GM13976 (cell line): ENCODE measurements at regions not wholly inside any gene's neighbourhood (a gene's known extent, or its start where the extent isn't known, plus 50 kb on each side); places are given as distances from the start of the nearest gene placed in this dataset.

ENCODE experiments used
- DNase-seq: peaks from one replicate; pipeline ENCODE4 v3.0.0; 2012; ENCODE audit warnings: low spot score
- in situ Hi-C: fragments of 300-500 bp; cut with MboI; formaldehyde crosslinking; loops from one replicate; pipeline ENCODE4 v1.12.0; 2022; ENCODE audit warnings: low sequenced_read_pairs, mixed read lengths, inconsistent platforms; ENCODE audit not compliant: unreplicated experiment
- TF ChIP-seq, protein P1 (sequence below): IDR thresholded peaks from 2 replicates; pipeline ENCODE4 v1.5.1; 2012; ENCODE audit warnings: borderline replicate concordance, mild to moderate bottlenecking; ENCODE audit not compliant: insufficient read depth; ENCODE audit errors: extremely low read depth, missing control alignments, control extremely low read depth

DNA sequence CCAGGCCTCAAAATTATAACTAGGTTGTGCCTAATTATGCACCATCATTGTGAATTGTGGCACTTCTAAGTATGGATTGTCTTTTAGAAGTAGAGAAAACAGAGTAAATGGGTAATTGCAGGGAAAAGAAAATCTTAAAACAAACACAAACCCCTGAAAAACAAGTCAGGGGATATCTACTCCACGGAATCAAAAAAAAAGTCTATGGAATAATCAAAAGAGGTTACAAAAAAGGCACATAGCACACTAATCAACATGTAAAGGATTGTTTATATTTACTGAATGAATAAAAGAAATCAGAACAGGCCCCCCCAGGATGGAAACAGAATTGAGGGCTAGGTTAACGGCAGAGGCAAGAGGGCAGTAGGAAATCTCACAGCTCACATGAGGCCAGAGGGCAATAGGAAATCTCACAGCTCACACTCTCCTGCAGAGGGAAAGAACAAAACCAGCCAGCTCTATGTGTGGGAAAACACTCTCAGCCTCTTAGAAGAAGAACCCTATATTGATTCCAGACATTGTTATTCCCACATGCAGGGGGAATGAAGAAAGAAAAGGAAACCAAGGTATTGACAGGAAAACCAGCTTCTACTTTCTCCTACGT, 72.7 kb upstream of the FNDC3B start:
- TF ChIP-seq, protein P1, sequence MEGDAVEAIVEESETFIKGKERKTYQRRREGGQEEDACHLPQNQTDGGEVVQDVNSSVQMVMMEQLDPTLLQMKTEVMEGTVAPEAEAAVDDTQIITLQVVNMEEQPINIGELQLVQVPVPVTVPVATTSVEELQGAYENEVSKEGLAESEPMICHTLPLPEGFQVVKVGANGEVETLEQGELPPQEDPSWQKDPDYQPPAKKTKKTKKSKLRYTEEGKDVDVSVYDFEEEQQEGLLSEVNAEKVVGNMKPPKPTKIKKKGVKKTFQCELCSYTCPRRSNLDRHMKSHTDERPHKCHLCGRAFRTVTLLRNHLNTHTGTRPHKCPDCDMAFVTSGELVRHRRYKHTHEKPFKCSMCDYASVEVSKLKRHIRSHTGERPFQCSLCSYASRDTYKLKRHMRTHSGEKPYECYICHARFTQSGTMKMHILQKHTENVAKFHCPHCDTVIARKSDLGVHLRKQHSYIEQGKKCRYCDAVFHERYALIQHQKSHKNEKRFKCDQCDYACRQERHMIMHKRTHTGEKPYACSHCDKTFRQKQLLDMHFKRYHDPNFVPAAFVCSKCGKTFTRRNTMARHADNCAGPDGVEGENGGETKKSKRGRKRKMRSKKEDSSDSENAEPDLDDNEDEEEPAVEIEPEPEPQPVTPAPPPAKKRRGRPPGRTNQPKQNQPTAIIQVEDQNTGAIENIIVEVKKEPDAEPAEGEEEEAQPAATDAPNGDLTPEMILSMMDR: no peak
- in situ Hi-C loops: no loop called here
- no peak for DNase-seq

DNA sequence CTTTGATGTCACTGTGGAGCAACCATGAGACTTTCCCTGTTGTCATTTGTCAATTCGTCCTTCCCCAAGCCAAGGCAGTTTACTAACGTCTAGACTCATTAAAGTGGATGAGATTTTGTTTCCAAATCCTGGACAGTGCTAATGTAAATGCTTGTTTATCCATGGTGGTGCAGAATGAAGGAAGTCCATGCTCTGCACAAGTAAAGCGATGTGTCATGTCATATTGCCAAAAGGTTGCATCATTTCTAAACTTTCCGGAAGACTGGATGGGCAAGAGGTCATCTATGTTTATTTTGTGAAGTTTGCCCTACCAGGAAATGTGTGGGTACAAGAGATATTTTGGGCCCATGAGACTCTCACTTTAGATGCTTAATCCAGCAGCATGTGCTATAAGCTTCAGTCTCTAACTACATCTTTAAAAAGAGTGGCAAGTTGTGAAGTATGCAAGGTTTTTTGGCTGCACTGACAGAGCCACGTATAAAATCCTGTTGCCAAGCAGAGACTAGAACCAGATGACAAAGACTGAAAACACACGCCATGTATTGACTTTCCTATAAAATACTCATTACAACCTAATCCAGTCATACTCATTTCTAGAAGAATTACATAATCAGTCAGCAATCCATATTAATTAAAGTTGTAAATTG, 72.1 kb upstream of the FNDC3B start:
- in situ Hi-C loops: no loop called here
- TF ChIP-seq, protein P1: no peak
- no peak for DNase-seq

DNA sequence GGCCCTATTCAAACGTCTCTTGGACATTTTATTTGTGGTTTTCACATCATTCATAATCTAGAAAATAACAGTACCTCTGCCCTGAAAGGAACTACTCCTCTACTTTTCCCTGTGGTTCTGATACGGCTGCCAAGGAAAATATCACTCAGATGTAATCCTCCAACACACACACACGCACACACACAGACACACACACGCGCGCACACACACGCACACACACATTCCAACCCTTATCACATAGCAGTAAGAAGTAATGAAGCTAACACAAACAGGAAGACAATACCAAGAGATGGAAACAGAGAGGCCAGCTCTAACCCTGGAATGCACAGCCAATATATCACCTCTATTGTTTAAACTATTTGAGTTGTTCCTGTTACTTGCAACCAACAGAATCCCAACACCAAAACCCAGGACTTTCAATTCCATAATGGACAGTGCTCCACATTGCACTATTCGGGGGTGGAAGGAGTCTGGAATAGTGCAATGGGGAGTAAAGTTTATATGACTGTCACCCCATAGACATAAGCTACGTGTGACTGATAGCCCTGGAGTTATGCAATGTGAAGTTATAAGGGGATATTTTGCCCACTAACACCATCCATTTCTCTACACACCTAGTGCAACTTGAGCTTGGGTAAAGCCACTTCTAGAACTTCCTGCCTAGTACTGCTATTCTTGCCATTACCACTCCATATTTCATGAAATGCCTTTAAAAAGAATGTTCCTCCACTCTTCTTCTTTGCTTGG, 71.3 kb upstream of the FNDC3B start:
- DNase-seq: no peak
- in situ Hi-C loops: no loop called here
- TF ChIP-seq, protein P1: no peak

DNA sequence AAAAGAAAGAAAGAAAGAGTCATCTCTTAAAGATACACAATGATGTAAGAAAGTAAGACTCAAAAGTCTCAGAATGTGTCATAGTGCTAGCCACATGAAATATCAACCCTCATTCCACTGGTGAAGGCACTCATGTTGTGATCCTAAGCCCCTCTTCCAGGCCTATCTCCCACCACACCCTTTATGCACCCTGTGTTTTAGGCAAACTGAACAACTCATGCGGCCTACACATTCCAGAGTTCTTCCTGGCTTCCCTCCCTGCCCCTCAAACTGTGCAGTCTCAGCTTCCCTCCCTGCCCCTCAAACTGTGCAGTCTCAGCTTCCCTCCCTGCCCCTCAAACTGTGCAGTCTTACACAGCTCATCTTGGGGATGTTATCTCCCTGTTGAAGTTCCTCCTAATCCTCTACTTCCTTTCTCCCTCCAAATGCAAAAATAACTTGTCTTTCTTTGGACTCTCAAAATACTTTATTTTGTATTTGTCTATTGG, 69.0 kb upstream of the FNDC3B start:
- TF ChIP-seq, protein P1: no peak
- DNase-seq: no peak
- in situ Hi-C loops: no loop called here

DNA sequence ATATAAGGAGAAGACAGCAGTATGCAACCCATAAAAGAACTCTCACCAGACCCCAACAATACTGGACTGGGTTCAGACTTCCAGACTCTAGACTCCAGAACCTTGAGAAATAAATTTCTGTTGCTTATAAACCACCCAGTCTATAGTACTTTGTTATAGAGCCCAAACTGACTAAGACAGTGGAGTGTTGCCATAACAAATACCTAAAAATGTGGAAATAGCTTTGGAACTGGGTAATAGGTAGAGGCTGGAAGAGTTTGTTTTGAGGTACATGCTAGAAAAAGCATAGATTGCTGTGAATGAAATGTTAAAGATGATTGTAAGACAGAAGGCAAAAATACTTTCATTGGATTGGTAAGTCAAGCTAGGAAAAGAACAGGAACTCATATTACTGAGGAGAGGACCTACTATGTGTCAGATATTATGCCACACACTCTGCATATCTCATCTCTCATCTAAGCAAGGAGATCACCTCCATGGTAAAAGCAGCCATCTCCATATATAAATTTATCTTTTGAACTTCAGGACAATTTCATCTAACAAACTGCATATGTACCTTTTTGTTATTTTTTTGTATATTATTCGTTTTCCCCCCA, 67.4 kb upstream of the FNDC3B start:
- in situ Hi-C loops: no loop called here
- no peak for DNase-seq
- TF ChIP-seq, protein P1: no peak

DNA sequence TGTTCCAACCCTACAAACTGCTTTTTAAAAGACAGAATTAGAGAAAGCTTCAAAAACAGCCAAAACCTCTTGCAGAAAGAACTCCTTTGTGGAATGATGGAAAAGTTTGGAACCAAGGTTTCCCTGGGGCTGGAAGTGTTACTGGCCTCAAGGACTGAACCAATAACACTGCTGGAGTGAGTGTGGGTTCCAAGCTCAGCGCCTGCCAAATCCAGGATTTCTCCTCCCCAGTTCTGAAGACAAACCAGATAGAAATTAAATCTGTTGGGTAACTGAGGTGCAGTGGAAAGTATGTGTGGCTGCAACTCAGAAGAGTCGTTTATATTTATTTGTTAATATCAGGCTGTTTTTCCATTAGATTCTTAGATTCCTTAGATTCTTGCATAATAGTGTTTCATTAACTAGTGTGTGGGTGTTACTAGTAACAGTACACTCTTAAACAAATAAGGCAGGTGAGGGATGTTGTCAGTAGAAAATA, 66.5 kb upstream of the FNDC3B start:
- no peak for DNase-seq
- TF ChIP-seq, protein P1: no peak
- in situ Hi-C loops: no loop called here
